ENCODE measurements at regions not wholly inside any gene's neighbourhood (a gene's known extent, or its start where the extent isn't known, plus 50 kb on each side); places are given as distances from the start of the nearest gene placed in this dataset.
A peak's percentile ranks its signal among the peaks of the same experiment; 100 is the strongest.

- ChIA-PET POLR2A (no interaction called here), CTCF (interaction anchor here (1.5 kb wide), 1 partner anchor 50 kb away, joined by 3 read pairs; no protein-coding TSS in a partner anchor)
- no peaks in the 10 kb centered on the region for H3K4me1 ChIP-seq (ENCODE audit: control insufficient read depth, extremely low read depth, insufficient read depth, low read length)
- DNase-seq (ENCODE audit: low read depth, low spot score) (peak; percentile 1), FAIRE-seq (no peak)
- H3K9ac ChIP-seq (replicated peaks; ENCODE audit: extremely low read depth, insufficient read depth, low read length), result no peak overlapping the region
- intact Hi-C loops (cut with micrococcal nuclease) (no loop called here), dilution Hi-C loops (cut with MboI; ENCODE audit: extremely low pct_ligation_motif_present, low sequenced_read_pairs) (no loop called here)
- no peaks in the 10 kb centered on the region for H3K9me1 ChIP-seq (replicated peaks; ENCODE audit: control insufficient read depth, extremely low read depth, insufficient read depth, low read length)
- H3K27me3 ChIP-seq (ENCODE audit: control insufficient read depth in 2 of 2, insufficient read depth in 2 of 2, low read length in 2 of 2), result no peaks in the 10 kb centered on the region
- no peaks in the 10 kb centered on the region for H3K79me2 ChIP-seq (ENCODE audit: control insufficient read depth, insufficient read depth, low read length)
- H2AFZ ChIP-seq (ENCODE audit: low read depth, low read length), result no peak overlapping the region
- H3K4me3 ChIP-seq (replicated peaks in 1 of 3; ENCODE audit: insufficient read depth in 1 of 3, low read depth in 1 of 3, low read length in 3 of 3), result no peak overlapping the region
- no peak overlapping the region for H3K27ac ChIP-seq (ENCODE audit: insufficient read depth, low read depth, low read length)
- TF ChIP-seq JUN (IDR thresholded peaks at IDR 0.05; ENCODE audit: borderline replicate concordance, insufficient read depth, insufficient read length, low read depth), result no peak
- TF ChIP-seq MAX (IDR thresholded peaks at IDR 0.05; ENCODE audit: insufficient read depth, insufficient read length), result no peak
- no peak for TF ChIP-seq CTCF (IDR thresholded peaks at IDR 0.05; ENCODE audit: extremely low read depth in 1 of 2, insufficient read depth in 1 of 2, low read depth in 1 of 2, low read length in 2 of 2)
- TF ChIP-seq POLR2A (IDR thresholded peaks at IDR 0.05; ENCODE audit: low read depth, low read length), result no peak
- TF ChIP-seq MYC (IDR thresholded peaks at IDR 0.05; ENCODE audit: low read depth, low read length), result no peak
- no peak for TF ChIP-seq GATA2 (IDR thresholded peaks at IDR 0.05; ENCODE audit: insufficient read depth, insufficient read length, low read depth, low read length)
- no peak for TF ChIP-seq EZH2 (IDR thresholded peaks at IDR 0.05; ENCODE audit: borderline replicate concordance, low read depth, low read length, severe bottlenecking)
- TF ChIP-seq POLR2AphosphoS5 (IDR thresholded peaks at IDR 0.05; ENCODE audit: insufficient read depth, low read depth, low read length), result no peak
- no peak for TF ChIP-seq FOS (IDR thresholded peaks at IDR 0.05; ENCODE audit: borderline replicate concordance, insufficient read depth, low read length)
- H4K20me1 ChIP-seq (replicated peaks; ENCODE audit: control insufficient read depth, extremely low read depth, insufficient read depth, low read length), result no peaks in the 10 kb centered on the region
- BruUV-seq (replicated peaks), result no TSS peak
- no peaks in the 10 kb centered on the region for H3K9me3 ChIP-seq (replicated peaks; ENCODE audit: control insufficient read depth, insufficient read depth, low read length)
- no peak overlapping the region for H3K4me2 ChIP-seq (ENCODE audit: insufficient read depth, low read length)
- H3K36me3 ChIP-seq (ENCODE audit: control insufficient read depth in 2 of 2, extremely low read depth in 1 of 2, insufficient read depth in 2 of 2, low read length in 2 of 2), result no peaks in the 10 kb centered on the region
Observed at GRCh38 chr7:11261470-11261869, 287.8 kb downstream of the PHF14 start.

Data from endothelial cell of umbilical vein (primary cell).